ENCODE measurements at regions not wholly inside any gene's neighbourhood (a gene's known extent, or its start where the extent isn't known, plus 50 kb on each side); places are given as distances from the start of the nearest gene placed in this dataset.

DNA sequence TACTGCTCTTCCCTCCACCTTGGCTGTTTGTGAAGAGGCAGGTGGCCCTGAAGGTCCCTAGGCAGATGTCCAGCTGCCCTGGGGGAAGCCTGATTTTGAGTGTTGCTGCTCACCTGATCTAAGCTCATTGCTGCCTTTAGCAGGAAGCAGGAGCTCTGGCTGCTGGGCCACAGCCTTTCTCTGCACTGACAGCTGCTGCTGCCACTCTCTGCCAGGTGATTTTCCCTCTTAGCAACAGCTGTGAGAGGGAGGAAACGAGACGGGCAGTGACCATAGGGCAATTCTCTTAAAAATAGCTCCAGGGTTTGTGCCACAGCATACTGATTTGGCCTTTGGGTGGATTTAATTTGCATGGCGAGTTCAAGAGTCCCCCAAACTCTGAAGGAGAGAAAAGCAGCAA is 415.8 kb upstream of the SEMA6D start:
- DNase-seq (ENCODE audit: low read depth, low spot score), result no peak

DNA sequence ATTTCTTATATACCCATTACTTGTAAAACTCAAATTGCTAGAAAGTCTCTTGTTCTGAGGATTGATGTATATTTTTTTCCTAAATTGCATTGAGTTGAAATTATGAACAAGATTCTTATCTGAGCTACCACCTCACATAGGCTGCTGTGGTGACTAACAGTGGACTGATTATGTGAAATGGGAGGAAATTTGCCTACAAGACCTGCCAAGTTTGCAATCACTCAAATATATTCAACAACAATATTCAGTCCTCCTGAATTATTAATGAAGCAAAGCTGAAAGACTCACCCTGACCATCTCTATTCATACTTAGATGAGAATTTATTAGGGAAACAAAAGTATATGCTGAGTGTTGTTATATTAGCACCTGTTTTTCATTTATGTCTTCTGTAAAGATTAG is 412.6 kb upstream of the SEMA6D start:
- DNase-seq (ENCODE audit: low read depth, low spot score), result no peak

DNA sequence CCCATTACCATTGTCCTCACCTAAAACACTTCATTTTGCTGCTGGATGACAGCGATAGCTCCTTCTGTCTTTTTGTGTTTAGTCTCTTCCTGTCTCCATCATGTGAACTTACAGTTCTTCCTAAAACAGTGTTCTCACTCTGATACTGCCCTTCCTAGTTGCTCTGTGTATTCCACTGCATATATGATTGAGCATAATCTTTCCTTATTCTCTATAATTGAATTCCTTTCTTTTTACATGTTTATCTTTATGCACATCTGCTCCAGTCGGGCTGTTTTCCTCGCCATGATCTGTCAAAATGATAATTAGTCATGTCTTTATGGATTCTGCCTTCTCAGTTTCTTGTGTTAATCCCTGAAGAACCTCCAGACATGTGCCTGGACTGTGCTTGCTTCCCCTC is 405.1 kb upstream of the SEMA6D start:
- no peak for DNase-seq (ENCODE audit: low read depth, low spot score)

DNA sequence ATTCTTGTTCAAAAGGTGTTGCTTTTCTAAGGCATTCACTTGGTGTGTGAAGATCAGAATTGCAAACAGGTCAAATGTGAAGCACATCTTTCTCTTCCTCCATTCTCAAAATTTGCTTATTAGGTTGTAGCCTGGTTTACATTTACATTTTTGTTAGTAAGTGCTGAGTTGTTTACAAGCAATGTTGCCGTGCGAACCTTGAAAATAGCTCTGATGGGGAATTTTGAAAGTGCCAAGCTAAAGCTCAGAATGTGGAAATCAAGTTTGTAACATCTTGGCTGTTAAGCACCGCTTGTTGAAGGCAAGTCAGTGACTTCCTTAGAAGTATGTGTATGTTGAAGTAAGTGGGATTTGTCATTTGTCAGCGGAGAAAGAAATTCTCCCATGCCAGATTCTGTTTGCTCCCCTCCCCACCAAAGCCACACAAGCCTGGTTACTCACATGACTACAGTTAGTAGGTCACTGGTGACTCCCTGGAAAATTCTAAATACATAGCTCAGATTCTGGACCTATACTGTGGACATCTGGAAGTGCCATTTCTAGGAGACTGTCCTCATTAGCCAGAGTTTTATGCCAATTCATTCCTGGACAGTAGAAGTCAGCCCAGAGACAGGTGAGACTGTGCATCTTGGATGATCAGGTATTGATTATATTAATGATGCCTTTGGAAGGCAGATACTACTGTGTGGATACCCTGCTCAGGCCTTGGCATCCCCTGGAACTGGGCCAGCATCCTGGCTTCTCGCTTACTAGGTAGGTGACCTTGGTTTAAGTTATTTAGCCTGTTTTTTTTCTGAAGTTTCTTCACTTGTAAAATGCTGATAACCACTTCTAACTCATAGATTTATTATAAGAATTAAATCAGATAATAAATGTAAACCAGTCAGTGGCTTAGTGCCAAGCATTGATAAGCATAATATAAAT is 390.6 kb upstream of the SEMA6D start:
- DNase-seq (ENCODE audit: low read depth, low spot score), result no peak

DNA sequence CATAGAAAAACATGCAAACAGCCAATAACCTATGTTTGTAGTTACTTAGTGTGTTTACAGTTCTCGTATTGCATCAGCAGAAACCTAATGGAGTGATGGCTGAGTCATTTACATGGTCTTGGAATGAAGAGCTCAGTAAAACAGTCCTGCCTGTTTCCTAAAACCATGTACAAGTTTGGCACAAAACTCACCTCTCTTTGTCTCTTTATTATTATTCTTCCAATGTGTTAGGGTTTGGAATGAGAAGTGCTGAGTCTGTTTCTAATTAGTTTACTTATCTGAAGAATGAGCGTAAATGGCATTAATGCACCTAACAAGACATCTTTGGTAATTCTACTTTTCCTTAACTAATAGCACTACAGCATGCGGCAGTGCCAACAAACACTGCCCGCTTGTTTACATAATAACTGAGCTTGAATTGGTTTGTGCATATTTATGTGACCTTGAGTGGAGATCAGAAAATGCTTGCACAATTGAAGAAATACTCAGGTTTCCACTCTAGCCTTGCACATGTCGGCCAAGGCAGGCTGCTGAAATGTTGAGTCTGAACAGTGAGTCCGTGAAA is 385.4 kb upstream of the SEMA6D start:
- peak; percentile 11 for DNase-seq (ENCODE audit: low read depth, low spot score)

DNA sequence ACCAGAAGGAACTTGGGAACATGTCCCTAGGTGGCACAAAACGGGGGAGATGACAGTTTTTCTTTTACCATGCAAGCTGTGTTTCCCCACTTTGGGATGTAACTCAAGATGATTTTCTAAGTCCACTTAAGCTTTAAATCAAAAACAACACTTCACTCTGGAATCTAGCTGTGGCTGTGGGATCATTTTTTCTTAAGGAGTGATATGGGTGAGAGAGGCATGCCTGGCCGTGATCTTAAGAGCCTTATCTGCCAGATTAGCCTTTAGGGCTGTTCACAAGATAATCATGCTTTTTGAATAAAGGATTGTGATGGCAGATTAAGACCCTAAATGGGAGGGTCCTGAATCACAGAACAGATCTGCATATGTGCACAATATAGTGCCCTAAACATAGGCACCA is 384.8 kb upstream of the SEMA6D start:
- no peak for DNase-seq (ENCODE audit: low read depth, low spot score)

DNA sequence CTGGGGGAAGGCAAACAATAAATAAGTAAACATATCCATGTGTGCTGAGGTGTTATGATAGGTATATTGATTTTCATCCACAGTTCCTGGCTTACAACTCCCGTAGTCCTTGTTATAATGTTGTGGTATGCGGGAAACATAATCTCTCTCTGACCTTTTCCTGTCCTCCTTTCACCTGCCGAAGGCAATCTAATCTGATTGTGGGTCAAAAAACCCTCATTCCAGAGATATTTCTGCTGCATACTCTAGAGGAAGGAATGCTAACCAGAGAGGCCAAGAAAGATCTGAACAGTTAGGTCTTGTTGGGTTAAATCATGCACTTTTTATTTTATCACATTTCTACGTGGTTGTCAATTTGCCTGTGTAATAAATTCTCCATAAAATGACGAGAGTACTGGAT is 383.6 kb upstream of the SEMA6D start:
- DNase-seq (ENCODE audit: low read depth, low spot score), result no peak

DNA sequence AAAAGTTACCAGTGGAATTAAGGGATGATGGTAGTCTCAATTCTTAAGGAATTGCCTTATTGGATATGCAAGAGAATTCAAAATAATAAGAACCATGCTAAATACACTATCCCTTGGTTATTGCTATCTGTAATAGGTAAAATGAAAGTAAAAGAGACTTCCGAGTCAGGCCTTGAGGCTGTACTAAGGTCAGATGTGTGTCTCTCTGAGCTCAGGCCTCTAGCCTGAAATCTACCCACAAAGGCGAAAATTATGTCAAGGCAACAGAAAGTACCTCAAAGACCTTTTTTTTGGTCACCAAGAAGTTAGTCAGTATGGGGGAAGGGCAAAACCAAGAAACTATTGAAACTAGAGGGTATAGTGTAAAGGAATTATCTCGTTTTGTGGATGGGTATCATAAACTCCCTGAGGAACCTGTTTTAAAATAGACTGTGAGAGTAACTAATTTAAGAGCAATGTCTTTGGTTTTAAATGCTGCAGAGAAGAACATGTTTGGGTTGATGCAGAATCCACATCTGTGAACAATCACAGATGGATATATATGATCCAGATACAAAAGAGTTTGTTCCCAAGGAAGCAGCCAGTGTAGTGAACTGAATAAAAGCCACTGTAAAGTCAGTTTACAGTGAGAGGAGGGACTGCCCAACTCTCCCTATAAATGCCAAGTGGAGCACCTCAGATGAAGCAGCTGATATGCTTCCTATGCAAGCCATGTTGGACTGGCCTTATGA is 382.3 kb upstream of the SEMA6D start:
- DNase-seq (ENCODE audit: low read depth, low spot score), result no peak

DNA sequence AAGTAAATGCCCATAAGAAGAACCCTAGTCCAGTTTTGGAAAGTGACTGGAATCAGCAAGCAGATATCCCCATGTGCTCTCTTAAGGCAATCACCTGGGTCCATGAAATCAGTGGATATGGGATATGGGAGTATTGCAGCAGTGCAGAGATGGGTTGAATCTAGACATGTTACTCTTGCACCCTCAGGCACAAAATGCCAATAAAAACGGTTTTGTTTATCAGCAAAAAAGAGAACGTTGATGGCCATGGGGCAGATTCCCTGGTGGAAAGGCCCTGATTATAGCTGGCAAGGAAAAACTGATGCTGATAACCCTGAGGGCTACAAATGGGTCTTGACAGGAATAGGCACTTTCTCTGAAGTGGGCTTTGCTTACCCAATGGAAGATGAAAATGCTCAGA is 380.2 kb upstream of the SEMA6D start:
- no peak for DNase-seq (ENCODE audit: low read depth, low spot score)

DNA sequence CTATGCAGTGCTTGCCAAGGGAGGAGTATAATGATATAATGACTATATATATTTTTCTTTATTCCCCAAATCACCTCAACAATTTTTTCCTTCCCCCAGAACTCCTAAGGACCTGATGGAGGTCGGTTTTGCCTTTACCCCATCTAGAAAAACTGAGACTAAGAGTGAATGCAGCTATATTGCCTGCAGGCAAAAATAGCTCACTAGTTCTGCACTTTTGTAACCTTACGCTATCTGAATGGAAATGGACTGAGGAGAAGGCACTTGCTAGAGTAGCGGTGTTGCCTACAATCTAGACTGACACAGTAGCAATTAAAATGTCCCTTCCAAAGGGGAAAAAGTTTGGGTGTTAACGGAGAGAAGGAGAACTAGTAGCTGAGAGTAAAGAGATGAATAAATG is 379.5 kb upstream of the SEMA6D start:
- no peak for DNase-seq (ENCODE audit: low read depth, low spot score)

DNA sequence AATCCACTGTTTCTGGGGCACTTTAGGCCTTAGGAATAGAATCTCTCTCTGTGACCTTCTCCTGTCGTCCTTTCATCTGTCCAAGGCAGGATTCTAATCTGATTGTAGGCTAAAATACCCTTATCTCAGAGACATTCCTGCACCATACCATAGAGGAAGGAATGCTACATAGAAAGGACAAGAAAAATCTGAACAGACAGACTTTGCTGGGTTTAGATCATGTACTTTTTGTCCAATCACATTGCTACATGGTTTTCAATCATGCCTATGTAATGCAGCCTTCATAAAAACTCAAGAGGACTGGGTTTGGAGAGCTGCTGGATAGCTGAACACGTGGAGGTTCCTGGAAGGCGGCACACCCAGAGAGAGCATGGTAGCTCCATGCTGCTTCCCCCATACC is 378.5 kb upstream of the SEMA6D start:
- DNase-seq (ENCODE audit: low read depth, low spot score), result no peak

DNA sequence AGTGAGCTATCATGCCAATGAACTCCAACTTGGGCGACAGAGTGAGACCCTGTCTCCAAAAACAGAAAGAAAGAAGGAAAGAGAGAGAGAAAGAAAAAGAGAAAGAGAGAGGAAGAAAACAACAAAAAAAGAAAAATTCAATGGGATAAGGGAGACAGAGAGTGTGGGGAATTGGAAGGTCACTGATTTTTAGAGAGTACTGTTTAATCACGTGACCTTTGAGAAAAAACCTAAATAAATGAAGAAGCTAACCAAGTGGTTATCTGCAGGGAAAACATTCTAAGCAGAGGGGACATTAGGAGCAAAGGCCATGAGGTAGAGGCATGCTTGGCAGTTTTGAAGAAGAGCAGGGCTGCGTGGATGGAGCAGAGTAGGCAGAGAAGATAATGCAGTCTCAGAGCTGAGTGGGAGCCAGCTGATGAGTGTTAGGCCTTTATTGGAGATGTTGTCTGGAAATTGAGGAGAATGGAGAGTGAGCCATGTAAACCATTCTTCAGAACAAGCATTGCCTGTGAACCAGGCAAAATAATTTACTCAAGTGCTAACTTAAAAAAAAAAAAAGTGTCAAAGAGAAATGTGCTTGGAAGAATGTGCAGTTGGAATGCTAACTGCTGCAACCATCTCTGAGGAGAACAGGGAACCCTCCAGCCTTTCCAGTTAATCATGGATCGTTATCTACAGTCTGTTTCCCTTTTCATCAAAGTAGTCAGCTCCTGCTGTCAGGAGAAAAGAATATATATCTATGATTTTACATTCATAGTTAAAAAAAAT is 377.3 kb upstream of the SEMA6D start:
- no peak for DNase-seq (ENCODE audit: low read depth, low spot score)

DNA sequence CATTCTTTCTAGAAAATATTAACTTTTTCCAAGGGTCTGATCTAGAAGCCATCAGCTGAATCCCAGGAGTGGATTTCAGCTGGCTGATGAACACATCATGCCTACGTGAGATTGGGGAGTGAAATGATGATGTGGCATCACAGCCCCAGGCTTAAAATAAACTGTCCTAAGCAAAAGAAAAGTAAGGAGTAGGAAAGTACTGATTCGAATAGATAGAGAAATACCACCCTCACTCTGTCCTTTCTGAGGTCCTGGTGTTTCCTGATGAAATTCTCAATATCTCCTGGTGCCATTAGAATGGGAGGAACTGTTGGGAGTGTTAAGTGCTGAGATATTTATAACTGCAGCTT is 376.8 kb upstream of the SEMA6D start:
- DNase-seq (ENCODE audit: low read depth, low spot score), result no peak

DNA sequence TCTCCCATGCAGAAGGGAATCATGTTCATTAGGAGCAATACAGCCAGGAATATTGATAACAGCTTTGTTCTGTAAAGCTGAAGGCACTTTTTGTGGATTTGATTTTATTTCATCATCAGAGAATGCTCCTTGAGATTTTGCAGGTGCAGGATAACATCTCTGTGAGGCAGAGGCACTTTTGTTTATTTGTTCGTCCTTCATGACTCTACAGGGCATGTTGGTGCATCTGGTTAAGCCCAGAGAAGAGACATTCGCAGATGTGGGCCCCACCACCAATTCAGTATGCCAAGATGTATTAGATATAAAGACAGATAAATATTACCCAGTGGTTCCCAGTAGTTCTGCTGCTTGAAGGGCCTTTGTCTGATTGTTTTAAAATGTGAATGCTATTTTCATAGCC is 368.1 kb upstream of the SEMA6D start:
- no peak for DNase-seq (ENCODE audit: low read depth, low spot score)

DNA sequence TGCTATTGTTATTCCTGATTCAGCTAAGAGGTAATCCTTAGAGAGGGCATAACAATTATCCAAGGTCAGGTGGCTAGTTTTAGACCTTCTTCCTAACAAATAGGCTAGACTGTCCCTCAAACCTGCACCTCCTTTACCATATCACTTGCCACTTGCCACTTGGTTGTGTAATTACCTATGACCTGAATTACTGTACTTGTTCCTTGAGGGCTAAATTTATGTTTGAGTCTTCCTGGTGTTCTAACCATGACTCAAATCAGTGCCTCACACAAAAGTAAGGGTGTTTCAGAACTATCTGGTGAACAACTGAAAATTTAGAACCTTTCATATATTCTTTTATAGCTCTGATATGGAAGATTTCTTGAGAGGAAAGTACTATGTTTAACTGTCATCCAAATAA is 365.8 kb upstream of the SEMA6D start:
- no peak for DNase-seq (ENCODE audit: low read depth, low spot score)

DNA sequence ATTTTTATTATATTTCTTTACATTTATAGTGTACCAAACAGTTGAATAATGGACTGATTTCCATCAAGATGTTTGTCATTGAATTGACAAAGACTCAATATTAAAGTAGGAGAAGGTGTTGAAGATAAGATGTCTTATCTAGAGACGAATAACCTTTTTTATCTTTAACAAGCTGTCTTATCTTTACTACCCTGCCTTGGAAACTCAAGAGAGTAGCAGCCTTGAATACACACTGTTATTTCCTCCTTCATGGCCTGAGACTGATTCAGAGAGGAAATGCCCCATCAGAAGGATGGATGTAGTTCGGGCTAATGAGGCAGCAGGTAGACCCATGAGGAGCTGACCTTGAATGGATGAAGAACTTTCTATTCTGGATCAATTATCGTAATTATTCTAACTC is 365.1 kb upstream of the SEMA6D start:
- DNase-seq (ENCODE audit: low read depth, low spot score), result no peak

DNA sequence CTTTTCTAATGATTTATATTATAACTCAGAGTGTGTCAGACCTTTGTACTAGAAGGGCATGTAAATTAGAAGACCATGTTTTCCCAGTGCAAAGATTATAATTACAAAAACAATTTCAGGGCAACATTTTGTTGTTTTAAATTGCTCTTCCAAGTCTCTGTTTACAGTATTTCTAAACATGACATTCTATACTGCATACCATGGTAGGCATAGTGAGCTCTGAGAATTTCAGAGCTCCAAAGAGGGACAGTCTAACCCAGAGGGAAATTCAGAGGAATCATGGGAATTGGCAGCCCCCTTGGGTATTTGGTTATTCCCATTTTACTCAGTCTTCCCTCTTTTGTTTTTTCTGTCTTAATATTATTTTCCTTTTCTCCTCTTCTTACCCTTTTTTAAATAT is 361.5 kb upstream of the SEMA6D start:
- DNase-seq (ENCODE audit: low read depth, low spot score), result no peak

DNA sequence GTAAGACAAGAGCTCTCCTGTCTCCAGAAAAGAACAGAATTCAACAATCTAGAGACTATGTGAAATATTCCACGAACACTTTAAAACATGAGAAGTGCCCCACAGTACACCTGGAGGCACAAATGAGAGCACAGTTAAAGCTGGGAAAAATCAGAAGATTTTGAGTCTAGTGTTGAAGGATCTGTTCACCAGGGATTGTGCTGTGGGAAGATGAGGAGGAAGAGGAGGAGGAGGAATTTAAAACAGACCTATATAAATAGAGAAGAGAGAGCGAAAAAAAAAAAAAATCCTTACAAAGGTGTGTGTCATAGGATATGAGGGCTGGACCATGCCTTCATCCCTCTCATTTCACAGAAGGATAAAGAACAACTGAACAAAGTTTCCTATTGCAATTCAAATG is 361.0 kb upstream of the SEMA6D start:
- DNase-seq (ENCODE audit: low read depth, low spot score), result no peak

DNA sequence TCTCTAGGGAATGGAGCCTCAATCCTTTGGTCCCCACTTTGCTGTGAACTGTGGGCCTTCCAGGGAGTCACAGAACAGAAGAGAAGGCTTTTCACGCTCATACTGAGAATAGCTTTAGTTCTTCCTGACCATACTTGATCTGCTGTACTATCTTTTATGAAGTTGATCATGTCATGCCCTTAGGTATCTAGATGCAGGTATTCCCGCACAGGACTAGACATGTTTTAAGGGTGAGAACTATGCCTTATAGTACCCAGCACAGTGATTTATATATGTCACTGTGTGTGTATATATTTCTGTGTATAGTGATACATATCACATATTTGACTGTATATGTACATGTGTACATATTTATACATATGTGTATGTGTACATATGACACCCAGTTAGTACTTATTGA is 358.4 kb upstream of the SEMA6D start:
- DNase-seq (ENCODE audit: low read depth, low spot score), result no peak

DNA sequence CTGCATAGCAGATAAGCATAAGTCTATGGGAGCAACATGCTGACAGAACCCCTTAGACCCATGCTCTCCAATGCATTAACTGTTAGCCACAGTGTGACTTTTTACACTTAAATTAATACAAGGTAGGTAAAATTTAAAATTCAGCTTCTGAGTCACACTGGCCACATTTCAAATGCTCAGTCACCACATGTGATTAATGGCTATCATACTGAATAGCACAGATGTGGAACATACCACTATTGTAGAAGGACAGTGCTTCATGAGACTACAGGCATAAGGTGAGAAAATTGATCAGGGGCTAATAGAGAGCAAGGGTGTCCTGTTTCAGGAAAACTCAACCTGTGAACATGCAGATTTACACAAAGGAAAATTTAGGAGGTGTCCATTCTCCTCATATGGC is 357.0 kb upstream of the SEMA6D start:
- no peak for DNase-seq (ENCODE audit: low read depth, low spot score)

DNA sequence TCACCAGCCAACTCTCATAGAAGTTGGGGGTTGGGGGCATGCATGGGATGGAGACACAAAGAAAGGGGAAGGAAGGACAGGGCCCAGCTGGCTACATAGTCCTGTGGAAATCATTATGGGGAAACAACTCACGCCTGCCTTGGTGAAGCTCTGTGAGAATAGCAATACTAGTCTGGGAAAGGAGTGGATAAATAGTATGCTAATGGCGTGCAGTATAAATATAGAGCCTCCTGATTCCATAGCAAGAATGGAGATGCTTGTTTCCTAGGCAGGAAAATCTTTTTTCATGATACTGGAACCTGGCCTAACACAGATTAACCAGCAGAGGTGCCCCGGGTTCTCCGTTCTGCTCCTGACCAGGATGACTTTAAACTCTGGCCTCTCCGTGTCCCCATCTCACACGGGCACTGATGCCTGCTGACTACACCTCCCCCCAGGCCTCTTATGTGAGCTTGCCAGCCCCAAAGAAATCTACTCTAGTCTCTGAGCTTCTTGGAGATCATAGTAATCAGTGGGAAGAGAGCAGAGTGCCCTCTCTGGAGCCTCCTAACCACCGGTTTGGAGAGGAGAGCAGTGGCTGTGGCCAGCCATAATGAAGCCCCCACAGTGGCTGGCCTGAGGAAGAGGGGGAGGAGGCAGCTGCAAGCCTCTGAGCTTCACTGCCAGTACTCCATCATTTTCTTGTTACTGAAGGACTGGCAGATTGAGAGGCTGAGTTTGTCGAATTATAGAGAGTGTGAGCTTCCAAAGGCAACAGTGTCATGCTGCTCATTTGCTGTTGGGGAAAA is 355.0 kb upstream of the SEMA6D start:
- DNase-seq (ENCODE audit: low read depth, low spot score), result no peak

Measured in brain pericyte (primary cell).